Gastrocnemius medialis (tissue), 4 donors: ENCODE measurements at regions not wholly inside any gene's neighbourhood (a gene's known extent, or its start where the extent isn't known, plus 50 kb on each side); places are given as distances from the start of the nearest gene placed in this dataset.

Source experiments
- ATAC-seq, 2 donors: fragments of 150-250 bp; one replicate each; pipeline ENCODE4 v1.9.1; 2016
- DNase-seq, 2 donors: peaks; one replicate each; pipeline ENCODE4 v3.0.0-alpha.2; 2019
- H3K27ac ChIP-seq, 4 donors: fragments of 200-600 bp; sonication (generic); 1 replicate in 1 of 4; 2 replicates in 3 of 4; pipeline ENCODE4 v1.5.1; 2016 to 2018; ENCODE audit warnings: mild to moderate bottlenecking in 2 of 4, moderate library complexity in 1 of 4
- H3K27me3 ChIP-seq, 3 donors: fragments of 200-600 bp; sonication (generic) in 2 of 3; 1 replicate in 1 of 3; 2 replicates in 2 of 3; pipeline versions ENCODE4 v1.5.1 to v1.6.0; 2016 to 2019; ENCODE audit warnings: mild to moderate bottlenecking in 1 of 3, moderate library complexity in 1 of 3
- H3K36me3 ChIP-seq, 2 donors: fragments of 200-600 bp; sonication (generic) in 1 of 2; one replicate each; pipeline ENCODE4 v1.5.1; 2017 to 2018
- H3K4me1 ChIP-seq, 2 donors: fragments of 200-600 bp; sonication (generic) in 1 of 2; one replicate each; pipeline ENCODE4 v1.5.1; 2016 to 2017; ENCODE audit warnings: mild to moderate bottlenecking in 2 of 2
- H3K4me3 ChIP-seq, 4 donors: fragments of 200-600 bp; sonication (generic) in 3 of 4; 1 replicate in 1 of 4; 2 replicates in 3 of 4; pipeline ENCODE4 v1.5.1; 2016 to 2019; ENCODE audit warnings: mild to moderate bottlenecking in 2 of 4
- H3K9me3 ChIP-seq, 3 donors: fragments of 200-600 bp; sonication (generic) in 2 of 3; 1 replicate in 1 of 3; 2 replicates in 2 of 3; pipeline ENCODE4 v1.5.1; 2016 to 2019
- CTCF ChIP-seq, 5 experiments: fragments of 450-650 bp in 3 of 5; fragments of 200-600 bp in 2 of 5; sonication (generic) in 2 of 5; IDR thresholded peaks in 4 of 5; conservative IDR thresholded peaks in 1 of 5; 1 replicate in 4 of 5; 2 replicates in 1 of 5; pipeline ENCODE4 v1.5.1; 2016 to 2019; ENCODE audit warnings: antibody characterized with exemption in 5 of 5, mild to moderate bottlenecking in 3 of 5, moderate library complexity in 3 of 5
- POLR2A ChIP-seq, 2 donors: fragments of 450-650 bp; IDR thresholded peaks; one replicate each; pipeline ENCODE4 v1.6.1; 2017; ENCODE audit warnings: antibody characterized with exemption in 2 of 2, mild to moderate bottlenecking in 2 of 2, moderate library complexity in 2 of 2
- in situ Hi-C, 4 donors: fragments of 200-750 bp; cut with MboI; loops; one replicate each; pipeline versions ENCODE4 v1.15.0 to v1.8.0; 2017; ENCODE audit warnings: low sequenced_read_pairs in 4 of 4
- intact Hi-C: fragments of 100-400 bp; cut with DNase I; formaldehyde crosslinking; loops from one replicate; pipeline ENCODE4 v1.15.1; 2023; ENCODE audit warnings: low total_unique reads

DNA sequence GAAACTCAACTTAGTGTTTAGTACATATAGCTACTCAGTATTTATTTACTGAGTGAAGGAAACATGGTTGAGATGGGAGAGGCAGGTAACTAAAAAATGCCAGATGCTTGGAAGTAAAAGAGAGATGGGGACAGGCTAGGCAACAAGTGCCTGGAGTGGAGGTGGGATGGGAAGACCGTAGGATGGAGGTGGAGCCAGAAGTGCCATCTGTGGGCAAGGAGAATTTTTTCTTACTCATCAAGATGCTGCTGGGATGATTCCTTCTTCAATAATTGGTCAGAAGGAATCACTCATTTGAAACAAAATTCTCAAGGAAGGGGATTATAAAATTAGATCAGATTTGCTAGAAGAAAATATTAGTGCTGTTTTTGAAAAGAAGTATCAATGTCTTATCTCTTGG is 72.9 kb downstream of the IFI44 start:
- Histone ChIP-seq H3K9me3 (no peaks in the 10 kb centered on the region), H3K27me3 (no peaks in the 10 kb centered on the region), H3K27ac (no peak overlapping the region), H3K4me3 (no peak overlapping the region), H3K4me1 (no peaks in the 10 kb centered on the region), H3K36me3 (no peaks in the 10 kb centered on the region)
- in situ Hi-C loops (no loop called here), intact Hi-C loops (no loop called here)
- DNase-seq (no peak), ATAC-seq (no peak)
- no peak for TF ChIP-seq CTCF (IDR thresholded peaks at IDR 0.05 in 4 of 5, conservative IDR thresholded peaks at IDR 0.05 in 1 of 5)
- TF ChIP-seq POLR2A (IDR thresholded peaks at IDR 0.05): no peak

- Histone ChIP-seq H3K36me3 (no peaks in the 10 kb centered on the region), H3K4me1 (no peaks in the 10 kb centered on the region), H3K27me3 (no peaks in the 10 kb centered on the region), H3K27ac (no peak overlapping the region), H3K4me3 (no peak overlapping the region), H3K9me3 (no peaks in the 10 kb centered on the region)
- ATAC-seq: no peak
- in situ Hi-C loops: no loop called here
- intact Hi-C loops: no loop called here
- no peak for DNase-seq
- no peak for TF ChIP-seq CTCF (IDR thresholded peaks at IDR 0.05 in 4 of 5, conservative IDR thresholded peaks at IDR 0.05 in 1 of 5)
- TF ChIP-seq POLR2A (IDR thresholded peaks at IDR 0.05): no peak
Observed at GRCh38 chr1:78722947-78723346, 73.3 kb downstream of the IFI44 start.

DNA sequence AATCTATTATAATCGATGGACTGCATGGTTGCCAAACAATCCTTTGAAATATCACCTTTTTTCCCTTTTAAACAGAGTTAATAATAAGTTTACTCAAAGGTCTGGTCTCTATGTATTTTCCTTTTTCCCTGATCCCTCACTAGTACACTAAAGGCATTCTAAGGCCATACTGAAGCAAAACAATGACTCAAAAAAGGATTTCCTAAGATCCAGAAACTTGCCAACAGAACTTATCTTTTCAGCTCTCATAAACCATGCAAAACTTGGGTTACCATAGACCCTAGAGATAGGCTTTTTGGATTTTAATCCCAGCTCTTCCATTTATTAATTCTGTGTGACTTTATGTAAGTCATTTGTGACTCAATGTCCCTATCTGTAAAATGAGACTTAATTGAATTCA is 77.1 kb downstream of the IFI44 start:
- no peaks in the 10 kb centered on the region for H3K27me3 ChIP-seq
- H3K4me1 ChIP-seq: no peaks in the 10 kb centered on the region
- no peaks in the 10 kb centered on the region for H3K9me3 ChIP-seq
- intact Hi-C loops (no loop called here), in situ Hi-C loops (no loop called here)
- DNase-seq: no peak
- no peak overlapping the region for H3K4me3 ChIP-seq
- H3K27ac ChIP-seq: no peak overlapping the region
- ATAC-seq: no peak
- H3K36me3 ChIP-seq: no peaks in the 10 kb centered on the region
- TF ChIP-seq POLR2A (IDR thresholded peaks at IDR 0.05) (no peak), CTCF (IDR thresholded peaks at IDR 0.05 in 4 of 5, conservative IDR thresholded peaks at IDR 0.05 in 1 of 5) (no peak)

GRCh38 chr1:78728359-78728758 is 78.7 kb downstream of the IFI44 start:
- DNase-seq: no peak
- H3K9me3 ChIP-seq: no peaks in the 10 kb centered on the region
- no peaks in the 10 kb centered on the region for H3K4me1 ChIP-seq
- H3K4me3 ChIP-seq: no peak overlapping the region
- TF ChIP-seq CTCF (IDR thresholded peaks at IDR 0.05 in 4 of 5, conservative IDR thresholded peaks at IDR 0.05 in 1 of 5): no peak
- no peak for TF ChIP-seq POLR2A (IDR thresholded peaks at IDR 0.05)
- no peaks in the 10 kb centered on the region for H3K27me3 ChIP-seq
- no peak overlapping the region for H3K27ac ChIP-seq
- in situ Hi-C loops: no loop called here
- no peak for ATAC-seq
- no peaks in the 10 kb centered on the region for H3K36me3 ChIP-seq
- intact Hi-C loops: no loop called here

DNA sequence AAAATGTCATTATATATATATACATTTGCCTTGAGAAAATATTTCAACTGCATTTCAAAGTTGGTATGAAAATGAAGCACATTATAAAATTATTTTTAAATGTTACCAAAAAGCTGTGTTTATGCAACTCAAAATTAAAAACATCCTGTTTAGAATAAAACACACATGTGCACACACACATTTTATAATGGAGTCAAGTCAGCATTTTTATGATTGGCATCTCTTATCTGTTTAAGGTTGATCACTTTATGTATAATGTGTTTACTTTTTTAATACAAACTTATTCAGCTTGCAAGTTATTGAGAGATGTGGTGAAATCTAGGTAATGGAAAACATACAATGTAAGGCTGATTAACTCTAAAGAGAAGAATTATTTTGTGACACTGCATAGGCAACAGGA is 80.4 kb downstream of the IFI44 start:
- no peak overlapping the region for H3K4me3 ChIP-seq
- intact Hi-C loops: no loop called here
- ATAC-seq (no peak), DNase-seq (no peak)
- no peak for TF ChIP-seq CTCF (IDR thresholded peaks at IDR 0.05 in 4 of 5, conservative IDR thresholded peaks at IDR 0.05 in 1 of 5)
- TF ChIP-seq POLR2A (IDR thresholded peaks at IDR 0.05): no peak
- no peaks in the 10 kb centered on the region for H3K4me1 ChIP-seq
- H3K9me3 ChIP-seq: no peaks in the 10 kb centered on the region
- no peaks in the 10 kb centered on the region for H3K36me3 ChIP-seq
- no peaks in the 10 kb centered on the region for H3K27me3 ChIP-seq
- H3K27ac ChIP-seq: no peak overlapping the region
- in situ Hi-C loops: no loop called here
